Islet of Langerhans (tissue), 1 donor: ENCODE measurements at regions not wholly inside any gene's neighbourhood (a gene's known extent, or its start where the extent isn't known, plus 50 kb on each side); places are given as distances from the start of the nearest gene placed in this dataset.
A peak's percentile ranks its signal among the peaks of the same experiment; 100 is the strongest.

ENCODE experiments used
- FAIRE-seq: peaks from one replicate; lab custom pipeline; 2011; peaks lifted over from hg19 to GRCh38; lab: Jason Lieb, UNC

- FAIRE-seq = no peak
These were observed 192.0 kb upstream of the TANK start for GRCh38 chr2:160968183-160968582.

DNA sequence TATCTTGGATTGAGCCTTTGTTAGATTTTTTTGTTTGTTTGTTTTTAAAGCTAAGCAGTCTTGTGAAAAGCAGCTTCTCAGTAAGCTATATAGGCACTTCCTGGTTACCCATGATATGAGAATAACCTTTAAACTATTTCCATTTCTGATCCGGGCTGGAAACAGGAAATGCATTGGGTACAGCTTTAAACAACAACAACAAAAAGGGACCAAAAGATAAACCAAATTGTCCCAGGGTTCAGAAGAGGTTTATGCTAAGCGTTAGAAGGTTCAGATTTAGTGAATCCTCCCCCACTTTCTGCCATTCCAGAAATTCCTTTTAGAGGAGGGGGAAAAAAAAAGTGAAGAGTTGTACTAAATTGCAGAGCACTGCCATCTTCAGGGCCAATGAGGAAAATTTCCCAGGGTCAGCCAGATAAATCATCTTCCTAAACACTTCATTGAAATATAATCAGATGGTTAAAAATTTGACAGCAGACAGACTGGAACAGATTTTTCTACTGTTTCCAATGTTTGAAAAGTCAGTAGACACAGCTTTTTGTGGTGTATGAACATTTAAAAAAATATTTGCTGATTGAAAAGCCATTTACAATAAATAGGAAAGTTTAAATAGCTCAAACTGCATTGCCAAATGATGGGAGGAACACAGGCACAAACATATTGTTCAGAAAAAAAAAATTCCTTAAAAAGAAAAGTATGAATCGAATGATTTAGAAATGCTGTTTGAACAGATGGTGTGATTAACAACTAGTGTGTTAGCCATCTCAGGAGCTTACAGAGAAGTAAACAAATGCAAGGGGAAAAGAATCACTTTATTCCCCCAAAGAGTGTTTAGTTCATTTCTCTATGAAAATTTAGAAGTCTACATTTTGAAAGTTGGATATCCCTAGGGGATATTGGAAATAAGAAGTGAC is 189.9 kb upstream of the TANK start:
- FAIRE-seq = peak; percentile 89

GRCh38 chr2:160973991-160974390 is 186.2 kb upstream of the TANK start:
- no peak for FAIRE-seq

GRCh38 chr2:160974803-160975202 is 185.4 kb upstream of the TANK start:
- no peak for FAIRE-seq

DNA sequence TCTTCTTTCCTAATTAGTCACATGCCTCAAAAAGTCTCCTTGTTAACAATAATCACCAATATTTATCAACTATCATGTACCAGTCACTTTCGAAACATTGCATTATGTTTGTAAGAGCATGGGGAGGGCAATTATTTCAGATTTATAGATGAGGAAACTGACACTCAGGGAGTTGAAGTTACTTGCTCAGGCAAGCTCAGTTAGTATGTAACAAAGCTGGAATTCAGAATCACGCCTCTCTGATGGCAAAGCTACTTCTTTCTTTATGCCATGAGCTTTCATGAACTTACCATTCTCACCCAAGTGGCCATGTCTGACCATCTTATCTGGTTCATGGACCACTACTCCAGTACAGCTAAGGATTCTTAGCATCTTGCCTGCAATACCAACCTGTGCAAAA is 183.4 kb upstream of the TANK start:
- FAIRE-seq = no peak

- FAIRE-seq = no peak
These were observed 182.9 kb upstream of the TANK start for GRCh38 chr2:160977376-160977775.

GRCh38 chr2:160977854-160978253 is 182.4 kb upstream of the TANK start:
- FAIRE-seq = no peak

- FAIRE-seq = no peak
These were observed 175.7 kb upstream of the TANK start for GRCh38 chr2:160984426-160985077.

DNA sequence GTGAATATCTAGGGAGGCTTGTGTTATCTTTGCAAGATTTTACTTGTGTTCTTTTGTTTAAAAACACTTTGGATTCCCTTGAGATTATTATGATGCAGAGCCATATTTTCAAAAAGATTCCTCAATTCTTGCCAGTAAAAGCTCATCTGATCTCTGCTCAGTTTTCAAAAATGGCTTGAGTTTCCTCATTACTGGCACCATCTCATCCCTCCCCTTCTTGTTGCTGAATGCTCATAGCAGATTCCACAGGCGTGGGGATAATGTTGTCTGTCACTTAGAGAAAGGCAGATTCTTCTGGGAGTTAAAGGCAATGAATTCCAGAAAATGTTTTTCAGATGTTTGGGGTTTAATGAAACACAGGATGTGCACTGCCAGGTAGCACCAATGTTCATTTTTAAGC is 170.4 kb upstream of the TANK start:
- FAIRE-seq = no peak

- FAIRE-seq = no peak
These were observed 166.6 kb upstream of the TANK start for GRCh38 chr2:160993654-160994061.

- FAIRE-seq = peak; percentile 88
These were observed 165.9 kb upstream of the TANK start for GRCh38 chr2:160994141-160995002.

GRCh38 chr2:160996584-160996983 is 163.6 kb upstream of the TANK start:
- FAIRE-seq = no peak

- FAIRE-seq = no peak
These were observed 155.8 kb upstream of the TANK start for GRCh38 chr2:161004379-161004778.

DNA sequence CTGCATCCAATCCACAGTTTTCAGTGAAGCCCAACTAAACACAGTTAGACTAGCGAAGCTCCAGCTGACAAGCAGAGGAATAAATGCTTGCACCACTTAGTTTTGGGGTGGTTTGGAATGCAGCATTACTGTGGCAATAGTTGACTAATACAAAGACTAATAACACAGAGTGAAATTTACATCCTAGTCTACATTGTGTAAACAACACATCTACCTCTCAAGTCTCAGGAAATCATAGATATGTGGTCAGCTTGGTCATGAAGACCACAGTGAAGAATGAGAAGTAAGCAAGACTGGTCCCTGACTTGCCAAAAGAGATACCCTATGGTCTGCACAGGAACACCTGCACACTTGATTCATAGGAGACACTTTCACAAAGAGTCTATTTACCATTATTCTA is 155.1 kb upstream of the TANK start:
- no peak for FAIRE-seq

DNA sequence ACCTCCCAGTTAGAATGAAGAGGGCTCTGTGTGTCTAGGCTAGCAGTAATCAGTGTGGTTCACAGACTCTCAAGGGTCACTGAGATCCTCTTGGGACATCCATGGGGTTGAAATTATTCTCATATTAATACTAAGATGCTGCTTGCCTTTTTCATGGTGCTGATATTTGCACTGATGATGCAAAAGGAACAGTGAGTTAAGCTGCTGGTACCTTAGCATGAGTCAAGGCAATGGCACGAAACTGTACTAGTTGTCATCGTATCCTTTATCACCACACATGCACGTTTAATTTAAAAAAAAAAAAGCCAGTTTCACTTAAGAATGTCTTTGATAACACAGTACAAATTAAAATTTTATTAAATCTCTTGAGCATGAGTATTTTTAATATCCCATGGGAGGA is 151.9 kb upstream of the TANK start:
- no peak for FAIRE-seq

GRCh38 chr2:161010503-161011015 is 149.7 kb upstream of the TANK start:
- FAIRE-seq = no peak

DNA sequence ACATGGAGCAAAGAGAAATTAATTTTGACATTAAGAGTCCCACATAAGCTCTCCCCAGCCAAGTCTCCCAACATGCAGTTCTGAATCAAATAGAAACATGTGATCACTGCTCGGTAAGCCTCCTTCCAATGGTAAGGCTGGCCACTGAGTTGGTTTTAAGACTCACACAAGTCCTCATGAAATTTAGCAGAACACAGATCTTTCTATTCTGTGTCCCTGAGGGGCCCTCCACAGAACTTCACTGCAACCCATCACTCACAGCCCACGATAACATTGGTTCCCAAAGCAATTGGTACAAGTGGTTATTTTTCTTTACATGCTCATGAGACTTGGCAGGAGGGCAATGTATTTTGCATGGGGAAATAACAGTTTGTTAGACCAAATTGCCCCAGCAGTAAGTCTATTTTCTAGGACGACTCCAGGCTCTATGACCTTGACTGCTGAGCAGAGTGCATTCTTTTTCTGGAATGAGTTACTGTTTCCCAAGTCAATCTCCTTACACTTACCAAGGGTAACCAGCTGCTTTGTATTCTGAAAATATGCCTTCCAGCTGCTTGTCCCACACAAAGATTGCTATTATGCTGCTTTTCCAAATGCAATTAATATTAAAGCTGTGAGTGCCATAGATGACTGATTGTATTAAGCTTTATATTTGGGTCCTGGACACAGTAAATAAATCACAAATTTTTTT is 142.3 kb upstream of the TANK start:
- no peak for FAIRE-seq

DNA sequence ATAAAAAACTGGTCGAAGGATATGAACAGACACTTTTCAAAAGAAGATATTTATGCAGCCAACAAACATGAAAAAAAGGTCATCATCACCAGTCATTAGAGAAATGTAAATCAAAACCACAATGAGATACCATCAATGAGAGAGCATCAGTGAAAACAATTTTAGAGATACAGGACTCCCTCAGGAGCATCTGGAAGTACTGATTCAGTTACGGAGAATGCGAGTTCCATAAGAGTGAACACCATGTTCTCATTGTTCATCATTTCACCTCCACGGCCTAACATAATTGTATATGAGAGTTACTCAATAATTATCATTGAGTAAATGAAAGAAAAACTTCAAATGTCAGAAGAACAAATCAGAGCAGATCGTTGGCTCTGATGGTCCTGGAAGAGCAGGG is 140.9 kb upstream of the TANK start:
- FAIRE-seq = no peak

DNA sequence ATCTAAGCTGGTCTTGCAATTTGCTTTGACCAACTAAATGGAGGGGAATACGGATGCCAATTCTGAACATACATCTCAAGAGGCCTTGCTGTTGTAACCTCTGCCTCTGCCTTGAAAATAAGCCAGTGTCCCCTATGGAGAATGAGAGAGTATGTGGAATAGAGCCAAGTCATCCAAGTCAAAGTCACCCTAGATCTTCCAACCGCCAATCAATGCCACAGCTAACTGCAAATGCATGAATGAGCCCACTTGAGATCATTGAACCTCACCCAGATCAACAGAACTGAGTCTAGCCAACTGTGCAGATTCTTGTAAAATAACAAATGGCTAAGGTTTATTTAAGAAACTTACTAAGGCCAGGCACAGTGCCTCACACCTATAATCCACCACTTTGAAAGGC is 139.8 kb upstream of the TANK start:
- no peak for FAIRE-seq

DNA sequence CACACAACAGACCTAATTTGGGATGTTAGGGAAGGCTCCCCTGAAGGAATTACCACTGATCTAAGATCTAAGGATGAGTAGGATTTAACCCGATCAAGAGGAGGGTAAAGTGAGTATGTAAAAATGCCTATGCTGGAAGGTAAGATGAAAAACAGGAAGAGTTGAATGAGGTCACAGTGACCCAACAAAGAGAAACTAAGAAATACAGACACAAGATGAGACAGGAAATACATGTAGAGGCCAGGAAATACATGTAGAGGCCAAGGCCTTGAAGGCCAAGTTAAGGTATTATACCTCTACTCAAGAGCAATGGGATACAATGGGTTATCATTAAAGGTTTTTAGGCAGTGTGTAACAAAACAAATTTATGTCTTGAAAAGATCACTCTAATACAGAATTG is 131.6 kb upstream of the TANK start:
- no peak for FAIRE-seq

DNA sequence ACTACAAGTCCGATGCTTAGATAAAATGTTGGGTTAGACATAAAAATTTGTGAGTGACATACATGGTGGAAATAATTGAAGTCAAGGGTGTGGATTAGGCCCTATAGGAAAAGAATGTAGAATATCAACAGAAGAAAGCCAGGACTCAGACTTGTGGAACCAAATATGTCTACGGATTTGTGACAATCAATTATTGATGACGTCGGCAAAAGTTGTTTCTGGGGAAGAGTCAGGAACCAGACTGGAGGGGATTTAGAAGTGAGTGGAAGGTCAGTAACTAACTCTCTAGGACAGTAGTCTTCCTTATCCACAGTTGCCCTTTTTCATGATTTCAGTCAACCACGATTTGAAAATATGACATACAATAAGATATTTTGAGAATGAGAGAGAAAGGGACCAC is 130.9 kb upstream of the TANK start:
- no peak for FAIRE-seq
